SU-DHL-6 (cell line): ENCODE measurements at regions not wholly inside any gene's neighbourhood (a gene's known extent, or its start where the extent isn't known, plus 50 kb on each side); places are given as distances from the start of the nearest gene placed in this dataset.

Experiments
- H2AFZ ChIP-seq: fragments of 200-600 bp; sonication (generic); 2 replicates; pipeline ENCODE4 v1.6.1; 2014; ENCODE audit warnings: low read depth, mild to moderate bottlenecking, moderate library complexity, mixed read lengths, antibody characterized with exemption, low read length; ENCODE audit not compliant: severe bottlenecking
- H3F3A ChIP-seq: fragments of 200-600 bp; shearing (Covaris generic); 2 replicates; pipeline ENCODE4 v1.6.0; 2016; ENCODE audit warnings: antibody characterized with exemption, mild to moderate bottlenecking; ENCODE audit not compliant: insufficient read depth
- H3K27ac ChIP-seq: fragments of 200-600 bp; sonication (generic); 2 replicates; pipeline ENCODE4 v1.5.1; 2016; ENCODE audit warnings: low read depth, mild to moderate bottlenecking, low read length, moderate library complexity, mixed read lengths
- H3K27me3 ChIP-seq: fragments of 200-600 bp; sonication (generic), shearing (Covaris generic); 2 replicates; pipeline ENCODE4 v1.6.0; 2014; ENCODE audit warnings: mild to moderate bottlenecking, low read length
- H3K36me3 ChIP-seq: fragments of 200-600 bp; sonication (generic); 2 replicates; pipeline ENCODE4 v1.6.1; 2014; ENCODE audit warnings: mild to moderate bottlenecking, low read length, mixed read lengths
- H3K4me2 ChIP-seq: fragments of 300-600, 200-600 bp; shearing (Covaris generic), sonication (generic); 2 replicates; pipeline ENCODE4 v1.6.0; 2014; ENCODE audit warnings: low read length, low read depth, mild to moderate bottlenecking; ENCODE audit not compliant: poor library complexity, severe bottlenecking
- H3K4me3 ChIP-seq: fragments of 200-600 bp; sonication (generic); 2 replicates; pipeline ENCODE4 v1.5.1; 2014; ENCODE audit warnings: antibody characterized with exemption, low read length, mild to moderate bottlenecking, mixed read lengths; ENCODE audit not compliant: insufficient read depth, poor library complexity, severe bottlenecking
- H3K79me2 ChIP-seq: fragments of 200-600 bp; sonication (generic); 2 replicates; pipeline ENCODE4 v1.6.1; 2014; ENCODE audit warnings: mild to moderate bottlenecking, low read length, moderate library complexity; ENCODE audit not compliant: insufficient read depth
- H3K9ac ChIP-seq: fragments of 200-600 bp; sonication (generic); 2 replicates; pipeline ENCODE4 v1.7.0; 2014; ENCODE audit warnings: mild to moderate bottlenecking, low read length
- H3K9me2 ChIP-seq: fragments of 200-600 bp; sonication (generic); replicated peaks from 2 replicates; pipeline ENCODE4 v1.6.1; 2014; ENCODE audit warnings: low read length; ENCODE audit not compliant: insufficient read depth
- H3K9me3 ChIP-seq: fragments of 200-600 bp; sonication (generic); 2 replicates; pipeline ENCODE4 v1.6.1; 2014; ENCODE audit warnings: low read length, mixed read lengths; ENCODE audit not compliant: insufficient read depth
- H4K20me1 ChIP-seq: fragments of 200-600 bp; sonication (generic); 2 replicates; pipeline ENCODE4 v1.6.1; 2014; ENCODE audit warnings: low read depth, mild to moderate bottlenecking, antibody characterized with exemption, low read length, moderate library complexity, mixed read lengths
- CTCF ChIP-seq: fragments of 200-600 bp; sonication (generic); IDR thresholded peaks from one replicate; pipeline ENCODE4 v1.5.1; 2017; ENCODE audit warnings: antibody characterized with exemption, mild to moderate bottlenecking, low read length, moderate library complexity; ENCODE audit not compliant: insufficient read depth, poor library complexity, severe bottlenecking
- EZH2phosphoT487 ChIP-seq: fragments of 200-600 bp; sonication (generic), shearing (Covaris generic); conservative IDR thresholded peaks from 2 replicates; pipeline ENCODE4 v1.6.1; 2018; ENCODE audit warnings: mild to moderate bottlenecking, antibody characterized with exemption, low read length, moderate library complexity, mixed read lengths

GRCh38 chrX:4182408-4182806 lies 469.0 kb upstream of the PRKX start:
- Histone ChIP-seq H3K4me3 (no peak overlapping the region), H3K9me3 (no peaks in the 10 kb centered on the region), H3F3A (no peaks in the 10 kb centered on the region), H3K36me3 (no peaks in the 10 kb centered on the region), H3K9me2 (no peaks in the 10 kb centered on the region), H4K20me1 (no peaks in the 10 kb centered on the region), H3K27ac (no peak overlapping the region), H3K4me2 (no peak overlapping the region), H3K9ac (no peak overlapping the region), H2AFZ (no peak overlapping the region), H3K27me3 (no peaks in the 10 kb centered on the region), H3K79me2 (no peaks in the 10 kb centered on the region)
- TF ChIP-seq CTCF (no peak), EZH2phosphoT487 (no peak)

- TF ChIP-seq EZH2phosphoT487 (no peak), CTCF (no peak)
- H3K27ac ChIP-seq: no peak overlapping the region
- no peaks in the 10 kb centered on the region for H3K79me2 ChIP-seq
- H3K9ac ChIP-seq: no peak overlapping the region
- no peak overlapping the region for H2AFZ ChIP-seq
- H3K36me3 ChIP-seq: no peaks in the 10 kb centered on the region
- H3F3A ChIP-seq: no peaks in the 10 kb centered on the region
- no peaks in the 10 kb centered on the region for H4K20me1 ChIP-seq
- no peaks in the 10 kb centered on the region for H3K27me3 ChIP-seq
- no peak overlapping the region for H3K4me2 ChIP-seq
- no peaks in the 10 kb centered on the region for H3K9me2 ChIP-seq
- no peak overlapping the region for H3K4me3 ChIP-seq
- no peaks in the 10 kb centered on the region for H3K9me3 ChIP-seq
Measured at GRCh38 chrX:4181782-4182407, 468.4 kb upstream of the PRKX start.

GRCh38 chrX:4179031-4179430 lies 465.6 kb upstream of the PRKX start:
- Histone ChIP-seq H3F3A (no peaks in the 10 kb centered on the region), H3K4me3 (no peak overlapping the region), H3K4me2 (no peak overlapping the region), H3K9me3 (no peaks in the 10 kb centered on the region), H3K79me2 (no peaks in the 10 kb centered on the region), H3K27ac (no peak overlapping the region), H2AFZ (no peak overlapping the region), H3K36me3 (no peaks in the 10 kb centered on the region), H3K27me3 (no peaks in the 10 kb centered on the region), H3K9me2 (no peaks in the 10 kb centered on the region), H3K9ac (no peak overlapping the region), H4K20me1 (no peaks in the 10 kb centered on the region)
- TF ChIP-seq CTCF (no peak), EZH2phosphoT487 (no peak)
